ENCODE measurements at regions not wholly inside any gene's neighbourhood (a gene's known extent, or its start where the extent isn't known, plus 50 kb on each side); places are given as distances from the start of the nearest gene placed in this dataset.

GRCh38 chr4:117429061-117429460 is 343.7 kb upstream of the TRAM1L1 start:
- peak; percentile 38 for TF ChIP-seq CTCF (IDR thresholded peaks at IDR 0.05; ENCODE audit: low read depth, low read length, poor library complexity, severe bottlenecking)
- TF ChIP-seq EZH2phosphoT487 (IDR thresholded peaks at IDR 0.05; ENCODE audit: borderline replicate concordance, low read length), result no peak
